ENCODE measurements at regions not wholly inside any gene's neighbourhood (a gene's known extent, or its start where the extent isn't known, plus 50 kb on each side); places are given as distances from the start of the nearest gene placed in this dataset.

DNA sequence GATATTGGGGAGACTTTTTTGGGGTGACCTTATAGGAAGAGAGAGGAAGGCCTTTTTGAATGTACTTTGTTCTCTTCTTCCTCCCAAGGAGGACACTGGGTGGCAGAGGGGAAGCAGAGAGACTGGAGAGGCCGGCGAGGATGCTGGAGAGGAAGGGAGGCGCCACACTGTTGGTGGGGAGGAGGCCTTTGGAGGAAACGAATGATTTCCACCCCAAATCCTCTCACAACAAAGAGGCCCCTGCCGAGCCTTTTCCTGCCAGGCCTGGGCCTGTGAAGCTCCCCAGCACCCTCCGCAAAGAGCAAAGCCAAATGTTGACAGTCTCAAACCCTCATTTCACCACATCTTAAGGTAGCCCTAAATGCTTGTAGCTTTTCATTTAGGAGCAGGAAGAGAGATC, 59.0 kb upstream of the UPP2 start:
- H3K27ac ChIP-seq (ENCODE audit: low read depth in 1 of 2, low read length in 1 of 2): peak overlapping the region in 1 of 2 donors; percentile 54
- ATAC-seq (ENCODE audit: insufficient read depth, low FRiP score): no peak
- H3K4me1 ChIP-seq (ENCODE audit: control insufficient read depth in 5 of 5, insufficient read depth in 5 of 5, low read length in 5 of 5): peaks cover 0 to 7% (median 0%) of the 10 kb centered on the region in 5 donors
- DNase-seq: no peak
- no peak overlapping the region for H3K9ac ChIP-seq (ENCODE audit: insufficient read depth in 1 of 2, low read length in 2 of 2)
- TF ChIP-seq, protein P1, sequence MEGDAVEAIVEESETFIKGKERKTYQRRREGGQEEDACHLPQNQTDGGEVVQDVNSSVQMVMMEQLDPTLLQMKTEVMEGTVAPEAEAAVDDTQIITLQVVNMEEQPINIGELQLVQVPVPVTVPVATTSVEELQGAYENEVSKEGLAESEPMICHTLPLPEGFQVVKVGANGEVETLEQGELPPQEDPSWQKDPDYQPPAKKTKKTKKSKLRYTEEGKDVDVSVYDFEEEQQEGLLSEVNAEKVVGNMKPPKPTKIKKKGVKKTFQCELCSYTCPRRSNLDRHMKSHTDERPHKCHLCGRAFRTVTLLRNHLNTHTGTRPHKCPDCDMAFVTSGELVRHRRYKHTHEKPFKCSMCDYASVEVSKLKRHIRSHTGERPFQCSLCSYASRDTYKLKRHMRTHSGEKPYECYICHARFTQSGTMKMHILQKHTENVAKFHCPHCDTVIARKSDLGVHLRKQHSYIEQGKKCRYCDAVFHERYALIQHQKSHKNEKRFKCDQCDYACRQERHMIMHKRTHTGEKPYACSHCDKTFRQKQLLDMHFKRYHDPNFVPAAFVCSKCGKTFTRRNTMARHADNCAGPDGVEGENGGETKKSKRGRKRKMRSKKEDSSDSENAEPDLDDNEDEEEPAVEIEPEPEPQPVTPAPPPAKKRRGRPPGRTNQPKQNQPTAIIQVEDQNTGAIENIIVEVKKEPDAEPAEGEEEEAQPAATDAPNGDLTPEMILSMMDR (IDR thresholded peaks at IDR 0.05; ENCODE audit: control extremely low read depth, extremely low read depth): no peak
- H3K4me3 ChIP-seq: no peak overlapping the region
- 38 to 53% methylated on average over 6 of the region's 6 CpGs for WGBS, 2 donors
- no peaks in the 10 kb centered on the region for H3K27me3 ChIP-seq (ENCODE audit: control insufficient read depth in 3 of 3, insufficient read depth in 3 of 3, low read length in 2 of 3)
- H3K36me3 ChIP-seq (ENCODE audit: control insufficient read depth in 4 of 4, insufficient read depth in 4 of 4, low read length in 4 of 4): no peaks in the 10 kb centered on the region
- H3K9me3 ChIP-seq (ENCODE audit: control insufficient read depth in 4 of 4, insufficient read depth in 3 of 4, low read length in 3 of 4): no peaks in the 10 kb centered on the region

DNA sequence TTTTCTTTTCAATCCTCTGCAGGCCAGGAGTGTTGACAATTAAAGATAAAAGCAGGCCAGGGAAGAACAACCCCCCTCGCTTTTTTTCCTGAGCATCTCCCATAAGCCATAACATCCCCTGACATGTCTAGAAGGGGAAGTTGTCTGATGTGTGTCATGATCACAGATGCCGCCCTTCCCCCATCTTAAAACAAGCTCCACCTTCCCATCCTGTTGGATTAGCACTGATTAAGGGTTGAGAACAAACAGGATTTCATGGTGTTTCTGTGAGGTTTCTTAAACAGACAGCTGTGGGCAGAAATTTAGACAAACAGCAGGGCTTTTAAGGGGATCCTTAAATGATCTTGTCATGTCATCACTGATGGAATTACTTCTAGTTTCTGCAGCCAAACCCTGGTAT, 59.4 kb upstream of the UPP2 start:
- H3K4me3 ChIP-seq: no peak overlapping the region
- no peak overlapping the region for H3K9ac ChIP-seq (ENCODE audit: insufficient read depth in 1 of 2, low read length in 2 of 2)
- H3K4me1 ChIP-seq (ENCODE audit: control insufficient read depth in 5 of 5, insufficient read depth in 5 of 5, low read length in 5 of 5): peaks cover 0 to 7% (median 0%) of the 10 kb centered on the region in 5 donors
- 38 to 62% methylated on average over 2 of the region's 2 CpGs for WGBS, 2 donors
- no peaks in the 10 kb centered on the region for H3K27me3 ChIP-seq (ENCODE audit: control insufficient read depth in 3 of 3, insufficient read depth in 3 of 3, low read length in 2 of 3)
- TF ChIP-seq, protein P1 (IDR thresholded peaks at IDR 0.05; ENCODE audit: control extremely low read depth, extremely low read depth): no peak
- DNase-seq (peak in 2 of 3 donors; percentile 13 to 58), ATAC-seq (ENCODE audit: insufficient read depth, low FRiP score) (no peak)
- H3K36me3 ChIP-seq (ENCODE audit: control insufficient read depth in 4 of 4, insufficient read depth in 4 of 4, low read length in 4 of 4): no peaks in the 10 kb centered on the region
- no peak overlapping the region for H3K27ac ChIP-seq (ENCODE audit: low read depth in 1 of 2, low read length in 1 of 2)
- H3K9me3 ChIP-seq (ENCODE audit: control insufficient read depth in 4 of 4, insufficient read depth in 3 of 4, low read length in 3 of 4): no peaks in the 10 kb centered on the region

DNA sequence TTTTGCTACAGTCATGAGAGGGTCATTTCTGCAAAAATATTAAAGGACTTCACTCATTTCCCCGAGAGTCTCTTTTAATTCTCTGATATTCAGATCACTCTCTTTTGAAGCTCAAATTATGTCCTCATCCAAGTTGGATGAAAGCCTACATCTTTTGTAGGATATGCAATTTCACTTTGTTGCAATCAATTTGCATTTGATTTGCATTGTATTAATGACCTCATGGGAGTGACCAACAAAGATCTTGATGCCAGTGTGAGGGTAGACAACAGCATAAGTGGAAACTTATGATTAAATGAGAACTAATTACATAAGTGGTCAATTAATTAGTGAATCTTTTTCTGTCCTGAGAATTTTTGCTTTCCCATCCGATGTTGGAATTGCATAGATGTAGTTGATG, 60.3 kb upstream of the UPP2 start:
- WGBS, 2 donors: 90 to 95% methylated on average over 2 of the region's 2 CpGs
- Histone ChIP-seq H3K27me3 (ENCODE audit: control insufficient read depth in 3 of 3, insufficient read depth in 3 of 3, low read length in 2 of 3) (no peaks in the 10 kb centered on the region), H3K9me3 (ENCODE audit: control insufficient read depth in 4 of 4, insufficient read depth in 3 of 4, low read length in 3 of 4) (no peaks in the 10 kb centered on the region), H3K27ac (ENCODE audit: low read depth in 1 of 2, low read length in 1 of 2) (no peak overlapping the region), H3K9ac (ENCODE audit: insufficient read depth in 1 of 2, low read length in 2 of 2) (no peak overlapping the region), H3K4me3 (no peak overlapping the region), H3K36me3 (ENCODE audit: control insufficient read depth in 4 of 4, insufficient read depth in 4 of 4, low read length in 4 of 4) (no peaks in the 10 kb centered on the region), H3K4me1 (ENCODE audit: control insufficient read depth in 5 of 5, insufficient read depth in 5 of 5, low read length in 5 of 5) (peaks cover 0 to 7% (median 0%) of the 10 kb centered on the region in 5 donors)
- TF ChIP-seq, protein P1 (IDR thresholded peaks at IDR 0.05; ENCODE audit: control extremely low read depth, extremely low read depth): no peak
- no peak for ATAC-seq (ENCODE audit: insufficient read depth, low FRiP score)
- no peak for DNase-seq

DNA sequence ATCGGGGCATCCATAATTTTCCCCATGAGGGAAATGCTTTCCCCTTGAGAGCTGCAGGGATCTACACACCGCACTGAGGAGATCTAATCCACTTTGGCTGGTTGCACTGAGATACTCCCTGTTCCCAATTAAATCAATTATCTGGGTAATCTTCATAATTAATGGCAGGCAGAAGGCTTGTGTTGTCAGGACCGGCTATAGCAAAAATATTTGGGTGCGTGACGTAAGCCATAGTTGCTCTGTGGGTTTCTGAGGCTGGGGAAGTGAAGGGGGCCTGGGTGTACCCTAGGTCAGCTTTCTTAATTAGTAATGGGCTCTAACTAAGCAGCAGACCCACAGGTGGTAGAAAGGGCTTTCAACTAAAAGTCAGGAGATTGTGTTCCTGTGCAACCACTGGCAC, 62.8 kb upstream of the UPP2 start:
- no peak overlapping the region for H3K4me3 ChIP-seq
- H3K27me3 ChIP-seq (ENCODE audit: control insufficient read depth in 3 of 3, insufficient read depth in 3 of 3, low read length in 2 of 3): no peaks in the 10 kb centered on the region
- no peak overlapping the region for H3K27ac ChIP-seq (ENCODE audit: low read depth in 1 of 2, low read length in 1 of 2)
- no peak for ATAC-seq (ENCODE audit: insufficient read depth, low FRiP score)
- H3K4me1 ChIP-seq (ENCODE audit: control insufficient read depth in 5 of 5, insufficient read depth in 5 of 5, low read length in 5 of 5): peaks cover 0 to 7% (median 2%) of the 10 kb centered on the region in 5 donors
- 94 to 95% methylated on average over 5 of the region's 5 CpGs for WGBS, 2 donors
- no peak overlapping the region for H3K9ac ChIP-seq (ENCODE audit: insufficient read depth in 1 of 2, low read length in 2 of 2)
- H3K36me3 ChIP-seq (ENCODE audit: control insufficient read depth in 4 of 4, insufficient read depth in 4 of 4, low read length in 4 of 4): no peaks in the 10 kb centered on the region
- no peaks in the 10 kb centered on the region for H3K9me3 ChIP-seq (ENCODE audit: control insufficient read depth in 4 of 4, insufficient read depth in 3 of 4, low read length in 3 of 4)
- TF ChIP-seq, protein P1 (IDR thresholded peaks at IDR 0.05; ENCODE audit: control extremely low read depth, extremely low read depth): no peak
- DNase-seq: no peak
